Spleen (tissue), 11 donors: ENCODE measurements at regions not wholly inside any gene's neighbourhood (a gene's known extent, or its start where the extent isn't known, plus 50 kb on each side); places are given as distances from the start of the nearest gene placed in this dataset.

Experiments used
- DNase-seq: peaks from one replicate; pipeline ENCODE4 v3.0.0-alpha.2; 2020
- H3K27ac ChIP-seq, 8 donors: fragments of 200-600 bp; sonication (generic) in 7 of 8; 1 replicate in 4 of 8; 2 replicates in 4 of 8; pipeline versions ENCODE4 v1.5.0 to v1.8.0; 2016 to 2021; ENCODE audit warnings: inconsistent platforms in 4 of 8, mild to moderate bottlenecking in 4 of 8, moderate library complexity in 1 of 8
- H3K27me3 ChIP-seq, 7 donors: fragments of 200-600 bp; sonication (generic) in 6 of 7; replicated peaks in 1 of 7; 1 replicate in 4 of 7; 2 replicates in 3 of 7; pipeline versions ENCODE4 v1.5.0 to v1.8.0; 2016 to 2021; ENCODE audit warnings: inconsistent platforms in 3 of 7, mild to moderate bottlenecking in 1 of 7
- H3K36me3 ChIP-seq, 6 donors: fragments of 200-600 bp; sonication (generic) in 5 of 6; 1 replicate in 4 of 6; 2 replicates in 2 of 6; pipeline versions ENCODE4 v1.5.0 to v1.8.0; 2016 to 2021; ENCODE audit warnings: inconsistent platforms in 2 of 6
- H3K4me1 ChIP-seq, 6 donors: fragments of 200-600 bp; sonication (generic) in 5 of 6; 1 replicate in 3 of 6; 2 replicates in 3 of 6; pipeline versions ENCODE4 v1.5.0 to v1.8.0; 2016 to 2021; ENCODE audit warnings: inconsistent platforms in 3 of 6
- H3K4me3 ChIP-seq, 8 donors: fragments of 200-600 bp; sonication (generic) in 7 of 8; 1 replicate in 4 of 8; 2 replicates in 4 of 8; pipeline versions ENCODE4 v1.5.0 to v1.8.0; 2016 to 2021; ENCODE audit warnings: inconsistent platforms in 4 of 8, mild to moderate bottlenecking in 4 of 8, moderate library complexity in 2 of 8
- H3K9me3 ChIP-seq, 8 donors: fragments of 200-600 bp; sonication (generic) in 7 of 8; 1 replicate in 4 of 8; 2 replicates in 4 of 8; pipeline versions ENCODE4 v1.5.0 to v1.8.0; 2016 to 2021; ENCODE audit warnings: inconsistent platforms in 4 of 8
- POLR2A ChIP-seq, 3 donors: fragments of 450-650 bp; IDR thresholded peaks; one replicate each; pipeline ENCODE4 v1.5.1; 2017; ENCODE audit warnings: antibody characterized with exemption in 3 of 3, mild to moderate bottlenecking in 1 of 3
- POLR2AphosphoS5 ChIP-seq, 3 donors: sonication (generic); formaldehyde crosslinking; IDR thresholded peaks; one replicate each; pipeline ENCODE4 v1.5.1; 2017; ENCODE audit warnings: antibody characterized with exemption in 3 of 3
- WGBS, 5 donors: extraction: QIAGEN DNeasy Blood & Tissue Kit in 3 of 5; methylation state at CpG; one replicate each; pipeline versions ENCODE4 v1.1.5 to v1.1.7; 2013 to 2018; 5-methylcytosine and 5-hydroxymethylcytosine counted together
- intact Hi-C: fragments of 100-400 bp; cut with DNase I; formaldehyde crosslinking; loops from one replicate; pipeline ENCODE4 v1.15.0; 2023; ENCODE audit warnings: low total_unique reads
- TF ChIP-seq, protein P1 (sequence below), 11 experiments: fragments of 200-600 bp in 7 of 11; fragments of 450-650 bp in 4 of 11; sonication (generic) in 4 of 11; IDR thresholded peaks in 8 of 11; conservative IDR thresholded peaks in 3 of 11; 1 replicate in 7 of 11; 2 replicates in 4 of 11; pipeline versions ENCODE4 v1.4.0 to v1.8.0; 2016 to 2021; ENCODE audit warnings: antibody characterized with exemption in 11 of 11, inconsistent platforms in 4 of 11, mild to moderate bottlenecking in 1 of 11
- donor health status: healthy with polysubstance abuse.
- donor health status: DM: no; HTN: no; CAD: no; lungs with moderate emphysema.
- donor health status: DM: no; HTN: no; CAD: no.
- donor health status: Bipolar disorder and iron deficiency.
- donor health status: healthy.
- donor health status: DM: no; HTN: no; CAD: no.
- donor health status: DM: yes; HTN: yes; CAD: no.

DNA sequence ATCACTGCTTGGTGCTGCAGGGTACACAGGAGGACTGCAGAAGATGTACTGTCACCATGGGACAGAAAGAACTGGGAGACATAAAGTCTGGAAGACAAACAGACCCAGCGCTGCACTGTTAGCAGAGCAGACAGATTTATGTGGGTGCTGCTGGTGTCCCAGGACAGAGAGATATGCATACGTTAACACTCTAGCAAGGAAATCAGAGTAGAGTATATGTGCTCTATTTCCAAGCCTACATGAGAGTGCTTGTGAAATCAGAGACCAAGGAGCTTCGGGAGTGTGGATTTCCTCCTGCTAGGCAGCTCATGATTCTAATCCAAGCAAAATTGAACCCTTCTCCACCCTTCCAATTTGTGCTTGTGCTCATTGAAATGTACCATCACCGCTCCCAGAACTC is 416.5 kb downstream of the VRK1 start:
- Histone ChIP-seq H3K27ac (no peak overlapping the region), H3K4me1 (peaks cover 0 to 7% (median 4%) of the 10 kb centered on the region in 6 donors), H3K27me3 (peaks cover 0 to 19% (median 5%) of the 10 kb centered on the region in 7 donors), H3K4me3 (no peak overlapping the region), H3K9me3 (no peaks in the 10 kb centered on the region), H3K36me3 (no peaks in the 10 kb centered on the region)
- intact Hi-C loops: no loop called here
- DNase-seq: no peak
- TF ChIP-seq, protein P1, sequence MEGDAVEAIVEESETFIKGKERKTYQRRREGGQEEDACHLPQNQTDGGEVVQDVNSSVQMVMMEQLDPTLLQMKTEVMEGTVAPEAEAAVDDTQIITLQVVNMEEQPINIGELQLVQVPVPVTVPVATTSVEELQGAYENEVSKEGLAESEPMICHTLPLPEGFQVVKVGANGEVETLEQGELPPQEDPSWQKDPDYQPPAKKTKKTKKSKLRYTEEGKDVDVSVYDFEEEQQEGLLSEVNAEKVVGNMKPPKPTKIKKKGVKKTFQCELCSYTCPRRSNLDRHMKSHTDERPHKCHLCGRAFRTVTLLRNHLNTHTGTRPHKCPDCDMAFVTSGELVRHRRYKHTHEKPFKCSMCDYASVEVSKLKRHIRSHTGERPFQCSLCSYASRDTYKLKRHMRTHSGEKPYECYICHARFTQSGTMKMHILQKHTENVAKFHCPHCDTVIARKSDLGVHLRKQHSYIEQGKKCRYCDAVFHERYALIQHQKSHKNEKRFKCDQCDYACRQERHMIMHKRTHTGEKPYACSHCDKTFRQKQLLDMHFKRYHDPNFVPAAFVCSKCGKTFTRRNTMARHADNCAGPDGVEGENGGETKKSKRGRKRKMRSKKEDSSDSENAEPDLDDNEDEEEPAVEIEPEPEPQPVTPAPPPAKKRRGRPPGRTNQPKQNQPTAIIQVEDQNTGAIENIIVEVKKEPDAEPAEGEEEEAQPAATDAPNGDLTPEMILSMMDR (IDR thresholded peaks at IDR 0.05 in 8 of 11, conservative IDR thresholded peaks at IDR 0.05 in 3 of 11): no peak
- TF ChIP-seq POLR2AphosphoS5 (IDR thresholded peaks at IDR 0.05) (no peak), POLR2A (IDR thresholded peaks at IDR 0.05) (no peak)
- 83 to 93% (median 87%) methylated on average over 4 of the region's 4 CpGs for WGBS, 5 donors

DNA sequence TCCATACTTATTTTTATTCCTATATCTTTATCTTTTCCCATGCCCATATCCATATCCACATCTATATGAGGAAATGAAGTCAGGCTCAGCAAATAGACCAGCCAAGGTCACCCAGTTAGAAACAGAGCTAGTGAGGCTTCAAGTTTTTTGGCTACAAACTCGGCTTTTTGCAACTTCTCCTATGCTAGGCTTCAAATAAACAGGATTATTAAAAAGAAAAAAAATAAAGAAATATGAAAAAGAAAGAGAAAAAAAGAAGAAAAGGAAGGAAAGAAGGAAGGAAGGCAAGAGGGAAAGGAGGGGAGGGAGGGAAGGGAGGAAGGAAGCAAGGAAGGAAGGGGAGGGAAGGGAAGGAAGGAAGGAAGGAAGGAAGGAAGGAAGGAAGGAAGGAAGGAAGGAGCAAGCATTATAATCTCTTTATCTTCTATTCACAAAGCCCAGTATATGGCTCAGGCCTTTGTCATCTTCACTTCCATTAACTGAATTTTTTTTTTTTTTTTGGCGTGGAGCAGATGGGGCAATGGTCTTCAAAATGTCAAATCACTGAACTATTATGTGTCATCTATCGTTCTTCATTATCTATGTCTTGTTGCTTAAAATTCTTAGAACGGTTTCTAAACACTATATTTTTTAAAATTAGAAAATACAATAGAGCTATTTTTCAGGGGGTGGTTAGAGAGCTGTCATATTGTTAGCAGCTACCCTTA is 418.2 kb downstream of the VRK1 start:
- no peaks in the 10 kb centered on the region for H3K9me3 ChIP-seq
- intact Hi-C loops: no loop called here
- H3K4me1 ChIP-seq: peaks cover 3 to 21% (median 15%) of the 10 kb centered on the region in 6 donors
- H3K36me3 ChIP-seq: no peaks in the 10 kb centered on the region
- DNase-seq: no peak
- no peak overlapping the region for H3K4me3 ChIP-seq
- TF ChIP-seq, protein P1 (IDR thresholded peaks at IDR 0.05 in 8 of 11, conservative IDR thresholded peaks at IDR 0.05 in 3 of 11): no peak
- TF ChIP-seq POLR2AphosphoS5 (IDR thresholded peaks at IDR 0.05) (no peak), POLR2A (IDR thresholded peaks at IDR 0.05) (no peak)
- peaks cover 0 to 36% (median 19%) of the 10 kb centered on the region in 7 donors for H3K27me3 ChIP-seq
- no peak overlapping the region for H3K27ac ChIP-seq
- 78 to 90% (median 86%) methylated on average over 4 of the region's 4 CpGs for WGBS, 5 donors

DNA sequence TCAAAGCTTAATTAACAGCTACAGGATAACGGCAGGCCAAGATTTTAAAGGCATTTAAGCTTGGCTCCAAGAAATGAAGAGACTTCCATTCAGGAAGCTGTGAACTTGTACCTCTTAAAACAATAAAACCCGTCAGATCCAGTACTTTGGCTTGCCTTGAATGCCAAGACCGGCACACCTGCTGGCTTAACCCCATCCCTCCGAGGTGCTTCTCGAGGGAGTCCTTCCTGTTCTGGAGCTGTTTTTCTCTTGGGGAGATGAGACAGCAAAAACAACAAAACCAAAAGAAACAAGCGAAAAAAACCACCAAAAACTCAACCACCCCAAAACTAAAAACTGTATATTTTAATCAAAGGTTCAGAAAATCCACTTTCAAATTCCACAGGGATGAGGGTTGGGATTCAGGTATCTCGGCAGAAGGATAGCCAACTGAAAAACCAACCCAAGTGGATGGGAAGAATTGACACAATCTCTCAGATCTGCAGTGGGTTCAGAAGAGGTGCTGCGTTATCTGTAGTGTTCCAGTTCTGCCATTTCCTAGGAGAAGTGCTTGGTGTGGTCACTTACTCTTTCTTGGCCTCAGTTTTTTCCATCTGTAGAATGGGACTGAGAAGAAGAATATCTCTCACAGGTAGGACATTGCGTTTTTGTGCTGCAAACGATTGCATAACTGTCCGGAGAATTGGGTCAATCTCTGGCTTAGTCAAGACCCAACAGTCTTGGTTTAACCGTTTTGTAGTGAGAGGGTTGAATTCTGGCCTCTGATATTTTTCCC is 420.1 kb downstream of the VRK1 start:
- H3K4me1 ChIP-seq: peaks cover 3 to 21% (median 15%) of the 10 kb centered on the region in 6 donors
- intact Hi-C loops: no loop called here
- no peak for DNase-seq
- H3K4me3 ChIP-seq: no peak overlapping the region
- TF ChIP-seq POLR2AphosphoS5 (IDR thresholded peaks at IDR 0.05) (no peak), POLR2A (IDR thresholded peaks at IDR 0.05) (no peak)
- TF ChIP-seq, protein P1 (IDR thresholded peaks at IDR 0.05 in 8 of 11, conservative IDR thresholded peaks at IDR 0.05 in 3 of 11): no peak
- H3K27ac ChIP-seq: no peak overlapping the region
- 45 to 54% (median 52%) methylated on average over 12 of the region's 12 CpGs for WGBS, 5 donors
- H3K27me3 ChIP-seq: peaks cover 0 to 45% (median 19%) of the 10 kb centered on the region in 7 donors
- no peaks in the 10 kb centered on the region for H3K9me3 ChIP-seq
- no peaks in the 10 kb centered on the region for H3K36me3 ChIP-seq

DNA sequence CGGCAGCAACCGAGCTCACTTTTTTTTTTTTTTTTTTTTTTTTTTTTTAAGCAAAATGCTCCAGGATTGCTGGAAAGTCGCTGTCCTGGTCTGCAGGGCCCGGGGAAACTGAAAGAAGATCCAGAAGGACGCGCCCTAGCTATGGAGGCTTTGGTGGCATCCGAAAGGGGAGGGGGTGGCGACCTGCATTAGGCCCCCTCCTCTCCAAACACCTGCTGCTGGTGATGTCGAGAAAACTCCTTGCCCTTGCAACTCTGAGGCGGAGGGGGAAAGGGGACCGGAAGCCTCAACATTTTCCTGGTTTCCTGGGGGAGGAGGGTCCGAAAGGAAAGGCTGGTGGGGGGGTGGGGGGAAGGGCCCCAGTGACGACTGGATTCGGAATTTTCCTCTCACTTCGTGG is 421.1 kb downstream of the VRK1 start:
- DNase-seq: no peak
- peaks cover 3 to 21% (median 15%) of the 10 kb centered on the region in 6 donors for H3K4me1 ChIP-seq
- H3K27me3 ChIP-seq: peaks cover 0 to 53% (median 19%) of the 10 kb centered on the region in 7 donors
- no peaks in the 10 kb centered on the region for H3K9me3 ChIP-seq
- no peaks in the 10 kb centered on the region for H3K36me3 ChIP-seq
- 13 to 32% (median 27%) methylated on average over 15 of the region's 15 CpGs for WGBS, 5 donors
- intact Hi-C loops: no loop called here
- no peak overlapping the region for H3K27ac ChIP-seq
- peak overlapping the region; percentile 26 to 69 (median 38) for H3K4me3 ChIP-seq
- TF ChIP-seq, protein P1 (IDR thresholded peaks at IDR 0.05 in 8 of 11, conservative IDR thresholded peaks at IDR 0.05 in 3 of 11): no peak
- TF ChIP-seq POLR2A (IDR thresholded peaks at IDR 0.05): no peak
- no peak for TF ChIP-seq POLR2AphosphoS5 (IDR thresholded peaks at IDR 0.05)
